ENCODE measurements at regions not wholly inside any gene's neighbourhood (a gene's known extent, or its start where the extent isn't known, plus 50 kb on each side); places are given as distances from the start of the nearest gene placed in this dataset.

- POLR2A ChIA-PET = no interaction called here
- TF ChIP-seq SUZ12 (IDR thresholded peaks at IDR 0.05) (no peak), TARDBP (IDR thresholded peaks at IDR 0.05) (no peak), SP1 (IDR thresholded peaks at IDR 0.05) (no peak), FOXK2 (IDR thresholded peaks at IDR 0.05) (no peak), L3MBTL2 (conservative IDR thresholded peaks at IDR 0.05) (no peak), FOXM1 (IDR thresholded peaks at IDR 0.05; ENCODE audit: borderline replicate concordance) (no peak), ZNF384 (IDR thresholded peaks at IDR 0.05) (no peak)
- DNase-seq (ENCODE audit: extremely low spot score) = no peak
- CTCF ChIA-PET = no interaction called here
Observed at GRCh38 chr16:79403534-79403933, 197.0 kb downstream of the MAF start.

GRCh38 chr16:79402920-79403319, 197.6 kb downstream of the MAF start:
- no peak for DNase-seq (ENCODE audit: extremely low spot score)
- TF ChIP-seq FOXA1 (IDR thresholded peaks at IDR 0.05) = no peak
- TF ChIP-seq HDGF (IDR thresholded peaks at IDR 0.05; ENCODE audit: borderline replicate concordance) = no peak
- TF ChIP-seq SP1 (IDR thresholded peaks at IDR 0.05) = no peak
- TF ChIP-seq CTBP1 (IDR thresholded peaks at IDR 0.05; ENCODE audit: borderline replicate concordance) = no peak
- no peak for TF ChIP-seq SUZ12 (IDR thresholded peaks at IDR 0.05)
- no peak for TF ChIP-seq NFRKB (IDR thresholded peaks at IDR 0.05)
- TF ChIP-seq ZNF384 (IDR thresholded peaks at IDR 0.05) = no peak
- TF ChIP-seq TARDBP (IDR thresholded peaks at IDR 0.05) = no peak
- no peak for TF ChIP-seq PKNOX1 (IDR thresholded peaks at IDR 0.05)
- TF ChIP-seq LEF1 (IDR thresholded peaks at IDR 0.05; ENCODE audit: borderline replicate concordance) = no peak
- TF ChIP-seq BHLHE40 (IDR thresholded peaks at IDR 0.05; ENCODE audit: borderline replicate concordance) = no peak
- ChIA-PET POLR2A (no interaction called here), CTCF (no interaction called here)

- ChIA-PET POLR2A (interaction anchor here (1.2 kb wide), 1 partner anchor 11 kb away, joined by 3 read pairs; no protein-coding TSS in a partner anchor), CTCF (no interaction called here)
- no peak for DNase-seq (ENCODE audit: extremely low spot score)
- TF ChIP-seq CTBP1 (IDR thresholded peaks at IDR 0.05; ENCODE audit: borderline replicate concordance) = no peak
Observed at GRCh38 chr16:79402356-79402755, 198.2 kb downstream of the MAF start.

GRCh38 chr16:79401782-79402181, 198.8 kb downstream of the MAF start:
- TF ChIP-seq ZNF384 (IDR thresholded peaks at IDR 0.05) = no peak
- no peak for TF ChIP-seq TARDBP (IDR thresholded peaks at IDR 0.05)
- TF ChIP-seq FOXK2 (IDR thresholded peaks at IDR 0.05) = no peak
- TF ChIP-seq PKNOX1 (IDR thresholded peaks at IDR 0.05) = no peak
- no peak for TF ChIP-seq ARNT (IDR thresholded peaks at IDR 0.05)
- no peak for TF ChIP-seq SP1 (IDR thresholded peaks at IDR 0.05)
- no peak for TF ChIP-seq FOXA1 (IDR thresholded peaks at IDR 0.05)
- no peak for TF ChIP-seq ELF4 (IDR thresholded peaks at IDR 0.05)
- no peak for TF ChIP-seq LEF1 (IDR thresholded peaks at IDR 0.05; ENCODE audit: borderline replicate concordance)
- TF ChIP-seq NFRKB (IDR thresholded peaks at IDR 0.05) = no peak
- TF ChIP-seq SUZ12 (IDR thresholded peaks at IDR 0.05) = no peak
- no peak for TF ChIP-seq CTBP1 (IDR thresholded peaks at IDR 0.05; ENCODE audit: borderline replicate concordance)
- no peak for TF ChIP-seq FOXM1 (IDR thresholded peaks at IDR 0.05; ENCODE audit: borderline replicate concordance)
- no peak for TF ChIP-seq BHLHE40 (IDR thresholded peaks at IDR 0.05; ENCODE audit: borderline replicate concordance)
- no peak for TF ChIP-seq L3MBTL2 (conservative IDR thresholded peaks at IDR 0.05)
- TF ChIP-seq HDGF (IDR thresholded peaks at IDR 0.05; ENCODE audit: borderline replicate concordance) = no peak

GRCh38 chr16:79401157-79401556, 199.4 kb downstream of the MAF start:
- no peak for DNase-seq (ENCODE audit: extremely low spot score)
- CTCF ChIA-PET = no interaction called here
- TF ChIP-seq NFRKB (IDR thresholded peaks at IDR 0.05) (no peak), SUZ12 (IDR thresholded peaks at IDR 0.05) (no peak), L3MBTL2 (conservative IDR thresholded peaks at IDR 0.05) (no peak), ARNT (IDR thresholded peaks at IDR 0.05) (no peak), CTBP1 (IDR thresholded peaks at IDR 0.05; ENCODE audit: borderline replicate concordance) (no peak), PKNOX1 (IDR thresholded peaks at IDR 0.05) (no peak), ZNF384 (IDR thresholded peaks at IDR 0.05) (no peak), FOXA1 (IDR thresholded peaks at IDR 0.05) (no peak), HDGF (IDR thresholded peaks at IDR 0.05; ENCODE audit: borderline replicate concordance) (no peak), TARDBP (IDR thresholded peaks at IDR 0.05) (no peak), SP1 (IDR thresholded peaks at IDR 0.05) (no peak), ELF4 (IDR thresholded peaks at IDR 0.05) (no peak), FOXK2 (IDR thresholded peaks at IDR 0.05) (no peak), FOXM1 (IDR thresholded peaks at IDR 0.05; ENCODE audit: borderline replicate concordance) (no peak), BHLHE40 (IDR thresholded peaks at IDR 0.05; ENCODE audit: borderline replicate concordance) (no peak), LEF1 (IDR thresholded peaks at IDR 0.05; ENCODE audit: borderline replicate concordance) (no peak)
- POLR2A ChIA-PET = interaction anchor here (1.2 kb wide), 1 partner anchor 12 kb away, joined by 3 read pairs; no protein-coding TSS in a partner anchor

More at GRCh38 chr16:79401782-79402181, 198.8 kb downstream of the MAF start:
- ChIA-PET CTCF (no interaction called here), POLR2A (interaction anchor here (1.2 kb wide), 1 partner anchor 11 kb away, joined by 3 read pairs; no protein-coding TSS in a partner anchor)
- no peak for DNase-seq (ENCODE audit: extremely low spot score)

- CTCF ChIA-PET = no interaction called here
- TF ChIP-seq FOXA1 (IDR thresholded peaks at IDR 0.05) (no peak), PKNOX1 (IDR thresholded peaks at IDR 0.05) (no peak), SUZ12 (IDR thresholded peaks at IDR 0.05) (no peak), CTBP1 (IDR thresholded peaks at IDR 0.05; ENCODE audit: borderline replicate concordance) (no peak), HDGF (IDR thresholded peaks at IDR 0.05; ENCODE audit: borderline replicate concordance) (no peak), ELF4 (IDR thresholded peaks at IDR 0.05) (no peak), ARNT (IDR thresholded peaks at IDR 0.05) (no peak)
- DNase-seq (ENCODE audit: extremely low spot score) = no peak
- POLR2A ChIA-PET = no interaction called here
Observed at GRCh38 chr16:79400462-79401149, 199.9 kb downstream of the MAF start.

All from HEK293T (cell line).